PC-9 (cell line): ENCODE measurements at regions not wholly inside any gene's neighbourhood (a gene's known extent, or its start where the extent isn't known, plus 50 kb on each side); places are given as distances from the start of the nearest gene placed in this dataset.

ENCODE experiments used
- CTCF ChIP-seq: fragments of 200-600 bp; sonication (generic); conservative IDR thresholded peaks from 2 replicates; pipeline ENCODE4 v1.6.1; 2017; ENCODE audit warnings: mixed run types, antibody characterized with exemption, mild to moderate bottlenecking, moderate library complexity
- EZH2 ChIP-seq: fragments of 200-600 bp; sonication (generic); IDR thresholded peaks from 2 replicates; pipeline ENCODE4 v1.8.0; 2017; ENCODE audit warnings: antibody characterized with exemption, low read depth

GRCh38 chr10:131683281-131683861 lies 217.4 kb upstream of the PPP2R2D start:
- no peak for TF ChIP-seq CTCF
- no peak for TF ChIP-seq EZH2
